Osteoblast (primary cell): ENCODE measurements at regions not wholly inside any gene's neighbourhood (a gene's known extent, or its start where the extent isn't known, plus 50 kb on each side); places are given as distances from the start of the nearest gene placed in this dataset.

Experiments used
- DNase-seq: peaks from one replicate; pipeline ENCODE4 v3.0.0; 2011; ENCODE audit warnings: low spot score, mixed read lengths; ENCODE audit not compliant: insufficient read length; ENCODE audit errors: missing footprints
- H2AFZ ChIP-seq: 2 replicates; pipeline ENCODE4 v1.6.0; 2011; ENCODE audit warnings: mild to moderate bottlenecking, low read length
- H3K27ac ChIP-seq: 2 replicates; pipeline ENCODE4 v1.5.1; 2011; ENCODE audit warnings: mild to moderate bottlenecking, low read depth, low read length, moderate library complexity
- H3K27me3 ChIP-seq: 2 replicates; pipeline ENCODE4 v1.6.0; 2012; ENCODE audit warnings: mild to moderate bottlenecking, control low read depth, inconsistent platforms, low read length, moderate library complexity; ENCODE audit not compliant: insufficient read depth
- H3K36me3 ChIP-seq: 2 replicates; pipeline ENCODE4 v1.5.1; 2011; ENCODE audit warnings: mild to moderate bottlenecking, low read length, control low read depth, moderate library complexity; ENCODE audit not compliant: insufficient read depth
- H3K4me1 ChIP-seq: 2 replicates; pipeline ENCODE4 v1.5.1; 2011; ENCODE audit warnings: mild to moderate bottlenecking, low read length, control low read depth, moderate library complexity; ENCODE audit not compliant: insufficient read depth
- H3K4me2 ChIP-seq: 2 replicates; pipeline ENCODE4 v1.6.0; 2011; ENCODE audit warnings: mild to moderate bottlenecking, low read length; ENCODE audit not compliant: insufficient read depth
- H3K4me3 ChIP-seq: fragments of 200-600 bp; sonication (generic); 3 replicates; pipeline ENCODE4 v1.5.1; 2012; ENCODE audit warnings: mild to moderate bottlenecking, low read length, inconsistent platforms; ENCODE audit not compliant: insufficient read depth
- H3K79me2 ChIP-seq: 2 replicates; pipeline ENCODE4 v1.6.0; 2012; ENCODE audit warnings: mild to moderate bottlenecking, low read length, control low read depth, inconsistent platforms; ENCODE audit not compliant: insufficient read depth
- H3K9me3 ChIP-seq: 2 replicates; pipeline ENCODE4 v1.5.1; 2011; ENCODE audit warnings: low read depth, low read length, control low read depth
- H4K20me1 ChIP-seq: 2 replicates; pipeline ENCODE4 v1.6.0; 2012; ENCODE audit warnings: mild to moderate bottlenecking, low read length, control low read depth; ENCODE audit not compliant: insufficient read depth
- TF ChIP-seq, protein P1 (sequence below): IDR thresholded peaks from 2 replicates; pipeline ENCODE4 v1.5.1; 2011; ENCODE audit warnings: mild to moderate bottlenecking, low read depth, low read length, moderate library complexity; ENCODE audit errors: extremely low read depth

DNA sequence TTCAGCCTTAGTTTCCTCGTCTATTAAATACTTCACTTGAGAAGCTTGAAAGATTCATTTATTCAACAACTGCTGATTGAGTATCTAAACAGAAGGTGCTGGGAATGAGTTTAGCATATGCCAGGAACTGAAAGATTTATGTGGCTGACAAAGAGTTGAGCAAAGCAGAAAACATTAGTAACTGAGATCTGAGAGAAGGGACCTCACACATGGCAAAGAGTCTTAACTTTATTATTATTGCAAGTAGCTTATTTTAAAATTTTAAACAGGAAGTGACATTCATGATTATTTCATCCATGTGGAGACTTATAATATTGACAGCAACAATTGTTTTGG lies 133.6 kb downstream of the CASP12 start:
- H3K79me2 ChIP-seq = no peaks in the 10 kb centered on the region
- H3K27ac ChIP-seq = no peak overlapping the region
- no peaks in the 10 kb centered on the region for H4K20me1 ChIP-seq
- DNase-seq = no peak
- H3K4me1 ChIP-seq = no peaks in the 10 kb centered on the region
- no peak overlapping the region for H3K4me2 ChIP-seq
- TF ChIP-seq, protein P1, sequence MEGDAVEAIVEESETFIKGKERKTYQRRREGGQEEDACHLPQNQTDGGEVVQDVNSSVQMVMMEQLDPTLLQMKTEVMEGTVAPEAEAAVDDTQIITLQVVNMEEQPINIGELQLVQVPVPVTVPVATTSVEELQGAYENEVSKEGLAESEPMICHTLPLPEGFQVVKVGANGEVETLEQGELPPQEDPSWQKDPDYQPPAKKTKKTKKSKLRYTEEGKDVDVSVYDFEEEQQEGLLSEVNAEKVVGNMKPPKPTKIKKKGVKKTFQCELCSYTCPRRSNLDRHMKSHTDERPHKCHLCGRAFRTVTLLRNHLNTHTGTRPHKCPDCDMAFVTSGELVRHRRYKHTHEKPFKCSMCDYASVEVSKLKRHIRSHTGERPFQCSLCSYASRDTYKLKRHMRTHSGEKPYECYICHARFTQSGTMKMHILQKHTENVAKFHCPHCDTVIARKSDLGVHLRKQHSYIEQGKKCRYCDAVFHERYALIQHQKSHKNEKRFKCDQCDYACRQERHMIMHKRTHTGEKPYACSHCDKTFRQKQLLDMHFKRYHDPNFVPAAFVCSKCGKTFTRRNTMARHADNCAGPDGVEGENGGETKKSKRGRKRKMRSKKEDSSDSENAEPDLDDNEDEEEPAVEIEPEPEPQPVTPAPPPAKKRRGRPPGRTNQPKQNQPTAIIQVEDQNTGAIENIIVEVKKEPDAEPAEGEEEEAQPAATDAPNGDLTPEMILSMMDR = no peak
- no peaks in the 10 kb centered on the region for H3K36me3 ChIP-seq
- H3K9me3 ChIP-seq = no peaks in the 10 kb centered on the region
- H2AFZ ChIP-seq = no peak overlapping the region
- no peak overlapping the region for H3K4me3 ChIP-seq
- no peaks in the 10 kb centered on the region for H3K27me3 ChIP-seq

DNA sequence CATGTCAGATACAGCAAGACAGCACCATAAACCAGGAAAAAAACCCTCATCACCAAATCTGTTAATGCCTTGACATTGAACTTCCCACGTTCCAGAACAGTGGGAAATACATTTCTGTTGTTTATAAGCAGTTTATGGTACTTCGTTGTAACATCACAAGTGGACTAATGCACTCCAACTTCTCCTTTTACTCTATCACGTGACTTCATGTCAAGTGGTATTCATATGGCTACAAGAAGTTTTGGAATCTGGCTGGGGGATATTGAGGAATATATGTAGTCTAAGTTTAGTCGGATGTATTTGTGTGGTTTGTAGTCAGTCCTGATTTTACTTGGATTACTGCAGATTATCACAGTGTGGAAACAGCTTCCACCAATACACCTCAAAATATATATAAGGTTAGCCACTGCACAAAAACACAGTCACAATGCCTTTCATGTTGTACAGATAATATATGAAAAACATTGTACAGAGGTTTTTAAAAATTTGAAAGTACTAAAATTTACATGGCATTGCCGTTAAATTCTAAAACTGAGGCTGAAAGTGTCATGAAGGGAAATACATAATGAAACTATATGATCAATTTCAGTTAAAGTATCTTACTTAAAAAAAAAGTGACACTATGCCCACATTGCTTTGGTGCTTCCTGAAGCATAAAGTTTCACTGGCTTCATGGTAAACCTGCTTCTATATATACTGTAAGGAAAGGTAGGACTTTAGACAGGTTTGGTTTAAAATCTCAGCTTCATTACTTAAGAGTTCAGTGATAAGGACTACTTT lies 134.1 kb downstream of the CASP12 start:
- TF ChIP-seq, protein P1 = no peak
- H2AFZ ChIP-seq = no peak overlapping the region
- H4K20me1 ChIP-seq = no peaks in the 10 kb centered on the region
- H3K4me1 ChIP-seq = no peaks in the 10 kb centered on the region
- H3K79me2 ChIP-seq = no peaks in the 10 kb centered on the region
- no peak for DNase-seq
- no peak overlapping the region for H3K27ac ChIP-seq
- H3K4me3 ChIP-seq = no peak overlapping the region
- no peak overlapping the region for H3K4me2 ChIP-seq
- no peaks in the 10 kb centered on the region for H3K9me3 ChIP-seq
- H3K27me3 ChIP-seq = no peaks in the 10 kb centered on the region
- H3K36me3 ChIP-seq = no peaks in the 10 kb centered on the region

DNA sequence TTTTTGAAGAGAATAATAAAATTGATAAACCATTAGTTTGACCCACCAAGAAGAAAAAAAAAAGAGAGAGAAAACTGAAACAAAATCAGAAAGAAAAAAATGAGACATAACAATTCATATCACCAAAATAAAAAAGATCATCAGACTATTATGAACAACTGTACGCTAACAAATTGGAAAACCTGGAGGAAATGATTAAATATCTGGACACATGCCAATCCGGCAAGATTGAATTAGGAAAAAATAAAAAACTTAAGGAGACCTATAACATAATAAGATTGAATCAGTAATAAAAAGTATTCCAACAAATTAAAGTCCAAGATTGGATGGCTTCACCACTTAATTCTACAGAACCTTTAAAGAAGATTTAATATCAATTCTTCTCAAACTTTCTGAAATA lies 136.7 kb downstream of the CASP12 start:
- no peaks in the 10 kb centered on the region for H3K4me1 ChIP-seq
- H2AFZ ChIP-seq = no peak overlapping the region
- no peaks in the 10 kb centered on the region for H3K27me3 ChIP-seq
- no peaks in the 10 kb centered on the region for H3K9me3 ChIP-seq
- H3K79me2 ChIP-seq = no peaks in the 10 kb centered on the region
- H3K27ac ChIP-seq = no peak overlapping the region
- no peak overlapping the region for H3K4me3 ChIP-seq
- no peak overlapping the region for H3K4me2 ChIP-seq
- no peak for DNase-seq
- TF ChIP-seq, protein P1 = no peak
- H3K36me3 ChIP-seq = no peaks in the 10 kb centered on the region
- no peaks in the 10 kb centered on the region for H4K20me1 ChIP-seq

DNA sequence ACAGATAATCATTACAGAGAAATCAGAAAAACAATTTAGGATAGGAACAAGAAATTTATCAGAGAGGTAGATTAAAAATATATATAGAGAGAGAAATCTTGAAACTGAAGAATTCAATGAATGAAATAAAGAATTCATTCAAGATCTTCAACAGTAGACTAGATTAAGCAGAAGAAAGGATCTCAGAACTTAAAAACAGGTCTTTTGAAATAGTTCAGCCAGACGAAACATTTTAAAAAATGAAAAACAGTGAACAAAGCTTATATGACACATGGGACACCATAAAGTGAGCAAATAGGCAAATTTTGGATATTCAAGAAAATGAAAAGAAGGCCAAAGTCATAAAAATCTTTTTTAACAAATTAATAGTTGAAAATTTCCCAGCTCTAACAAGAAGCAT lies 138.8 kb downstream of the CASP12 start:
- Histone ChIP-seq H3K36me3 (no peaks in the 10 kb centered on the region), H3K4me2 (no peak overlapping the region), H3K4me3 (no peak overlapping the region), H2AFZ (no peak overlapping the region), H4K20me1 (no peaks in the 10 kb centered on the region), H3K27me3 (no peaks in the 10 kb centered on the region), H3K27ac (no peak overlapping the region), H3K4me1 (no peaks in the 10 kb centered on the region), H3K9me3 (no peaks in the 10 kb centered on the region), H3K79me2 (no peaks in the 10 kb centered on the region)
- TF ChIP-seq, protein P1 = no peak
- DNase-seq = no peak
